Endothelial cell of umbilical vein (primary cell): ENCODE measurements at regions not wholly inside any gene's neighbourhood (a gene's known extent, or its start where the extent isn't known, plus 50 kb on each side); places are given as distances from the start of the nearest gene placed in this dataset.

Experiments used
- BruUV-seq: library from RNA; stranded (reverse); fragments of 400-500 nt; replicated peaks from 2 replicates; lab custom pipeline; 2021; lab: Mats Ljungman, UMichigan
- CTCF ChIA-PET: fragments of 300-600, 350-600 bp; sonication (Branson Sonifier 250); formaldehyde crosslinking; loops from one replicate; lab custom pipeline; 2021; ENCODE audit warnings: antibody characterized with exemption, inconsistent platforms; lab: Charles Lee
- POLR2A ChIA-PET: fragments of 300-600, 350-600 bp; sonication (Branson Sonifier 250); formaldehyde crosslinking; loops from one replicate; lab custom pipeline; 2021; ENCODE audit warnings: antibody characterized with exemption, inconsistent platforms; lab: Charles Lee
- DNase-seq: peaks from one replicate; pipeline ENCODE4 v3.0.0-alpha.2; 2011; ENCODE audit warnings: low read depth, low spot score
- FAIRE-seq: peaks from 2 replicates; lab custom pipeline; 2011; peaks lifted over from hg19 to GRCh38; lab: Jason Lieb, UNC
- H2AFZ ChIP-seq: 2 replicates; pipeline ENCODE4 v1.6.0; 2012; ENCODE audit warnings: low read depth, low read length, control low read depth, inconsistent platforms
- H3K27ac ChIP-seq: 2 replicates; pipeline ENCODE4 v1.5.1; 2011; ENCODE audit warnings: low read depth, mild to moderate bottlenecking, control low read depth, low read length, moderate library complexity; ENCODE audit not compliant: insufficient read depth
- H3K27me3 ChIP-seq, 2 experiments: 2 replicates each; pipeline versions ENCODE4 v1.6.0 to v1.6.1; 2011; ENCODE audit warnings: low read length in 2 of 2, mixed read lengths in 1 of 2; ENCODE audit not compliant: control insufficient read depth in 2 of 2, insufficient read depth in 2 of 2
- H3K36me3 ChIP-seq, 2 experiments: 2 replicates in 1 of 2; 3 replicates in 1 of 2; pipeline ENCODE4 v1.5.1; 2011; ENCODE audit warnings: low read length in 2 of 2, mild to moderate bottlenecking in 1 of 2, moderate library complexity in 1 of 2; ENCODE audit not compliant: control insufficient read depth in 2 of 2, insufficient read depth in 2 of 2; ENCODE audit errors: extremely low read depth in 1 of 2
- H3K4me1 ChIP-seq: 3 replicates; pipeline ENCODE4 v1.5.1; 2011; ENCODE audit warnings: mild to moderate bottlenecking, low read length; ENCODE audit not compliant: control insufficient read depth, insufficient read depth; ENCODE audit errors: extremely low read depth
- H3K4me2 ChIP-seq: 2 replicates; pipeline ENCODE4 v1.6.1; 2011; ENCODE audit warnings: low read length, control low read depth, mixed read lengths; ENCODE audit not compliant: insufficient read depth
- H3K4me3 ChIP-seq, 3 experiments: fragments of 200-600 bp in 1 of 3; sonication (generic), shearing (Covaris generic) in 1 of 3; replicated peaks in 1 of 3; 2 replicates each; pipeline ENCODE4 v1.5.1; 2011 to 2016; ENCODE audit warnings: control low read depth in 3 of 3, low read length in 3 of 3, mild to moderate bottlenecking in 2 of 3, inconsistent platforms in 1 of 3, low read depth in 1 of 3, moderate library complexity in 1 of 3; ENCODE audit not compliant: insufficient read depth in 1 of 3
- H3K79me2 ChIP-seq: 2 replicates; pipeline ENCODE4 v1.6.0; 2012; ENCODE audit warnings: low read length, inconsistent platforms; ENCODE audit not compliant: control insufficient read depth, insufficient read depth
- H3K9ac ChIP-seq: replicated peaks from 2 replicates; pipeline ENCODE3; 2011; ENCODE audit warnings: low read length, control low read depth; ENCODE audit not compliant: insufficient read depth; ENCODE audit errors: extremely low read depth
- H3K9me1 ChIP-seq: replicated peaks from 3 replicates; pipeline ENCODE4 v1.6.0; 2011; ENCODE audit warnings: mild to moderate bottlenecking, low read length; ENCODE audit not compliant: control insufficient read depth, insufficient read depth; ENCODE audit errors: extremely low read depth
- H3K9me3 ChIP-seq: replicated peaks from 2 replicates; pipeline ENCODE4 v1.5.1; 2012; ENCODE audit warnings: low read length, inconsistent platforms; ENCODE audit not compliant: control insufficient read depth, insufficient read depth
- H4K20me1 ChIP-seq: replicated peaks from 2 replicates; pipeline ENCODE3; 2011; ENCODE audit warnings: mild to moderate bottlenecking, low read length; ENCODE audit not compliant: control insufficient read depth, insufficient read depth; ENCODE audit errors: extremely low read depth
- EZH2 ChIP-seq: IDR thresholded peaks from 2 replicates; pipeline ENCODE4 v1.6.1; 2012; ENCODE audit warnings: borderline replicate concordance, low read depth, mild to moderate bottlenecking, moderate library complexity, low read length, inconsistent platforms; ENCODE audit not compliant: severe bottlenecking
- FOS ChIP-seq: IDR thresholded peaks from 2 replicates; pipeline ENCODE4 v1.6.1; 2011; ENCODE audit warnings: mild to moderate bottlenecking, low read length, moderate library complexity, borderline replicate concordance; ENCODE audit not compliant: insufficient read depth
- GATA2 ChIP-seq: IDR thresholded peaks from 2 replicates; pipeline ENCODE4 v1.7.0; 2011; ENCODE audit warnings: low read depth, mild to moderate bottlenecking, moderate library complexity, mixed read lengths, low read length; ENCODE audit not compliant: insufficient read length, insufficient read depth
- JUN ChIP-seq: IDR thresholded peaks from 2 replicates; pipeline ENCODE4 v1.6.1; 2011; ENCODE audit warnings: borderline replicate concordance, low read depth; ENCODE audit not compliant: insufficient read length, insufficient read depth
- MYC ChIP-seq: IDR thresholded peaks from one replicate; pipeline ENCODE4 v1.6.1; 2011; ENCODE audit warnings: mild to moderate bottlenecking, low read depth, low read length
- POLR2A ChIP-seq: IDR thresholded peaks from 2 replicates; pipeline ENCODE4 v1.6.1; 2012; ENCODE audit warnings: low read depth, mild to moderate bottlenecking, control low read depth, low read length
- POLR2AphosphoS5 ChIP-seq: IDR thresholded peaks from 2 replicates; pipeline ENCODE4 v1.6.1; 2012; ENCODE audit warnings: low read depth, mild to moderate bottlenecking, control low read depth, low read length, moderate library complexity; ENCODE audit not compliant: insufficient read depth
- dilution Hi-C: fragments of 300-500 bp; cut with MboI; formaldehyde crosslinking; loops from one replicate; pipeline ENCODE4 v1.15.0; 2019; ENCODE audit warnings: low sequenced_read_pairs; ENCODE audit not compliant: extremely low pct_ligation_motif_present
- intact Hi-C: fragments of 100-400 bp; cut with micrococcal nuclease; formaldehyde crosslinking; loops from one replicate; pipeline ENCODE4 v1.10.0; 2022
- TF ChIP-seq, protein P1 (sequence below): IDR thresholded peaks from 2 replicates; pipeline ENCODE4 v1.6.1; 2011; ENCODE audit not compliant: insufficient read depth, insufficient read length
- TF ChIP-seq, protein P2 (sequence below), 2 donors: IDR thresholded peaks; 1 replicate in 1 of 2; 2 replicates in 1 of 2; pipeline ENCODE4 v1.5.1; 2011; ENCODE audit warnings: low read length in 2 of 2, mild to moderate bottlenecking in 2 of 2, moderate library complexity in 2 of 2, control low read depth in 1 of 2, inconsistent platforms in 1 of 2, low read depth in 1 of 2; ENCODE audit not compliant: insufficient read depth in 1 of 2; ENCODE audit errors: extremely low read depth in 1 of 2

- H3K4me3 ChIP-seq, result no peak overlapping the region
- H3K4me2 ChIP-seq, result no peak overlapping the region
- H3K9me3 ChIP-seq, result no peaks in the 10 kb centered on the region
- dilution Hi-C loops, result no loop called here
- no peaks in the 10 kb centered on the region for H3K27me3 ChIP-seq
- intact Hi-C loops, result no loop called here
- H3K27ac ChIP-seq, result no peak overlapping the region
- CTCF ChIA-PET, result no interaction called here
- no peaks in the 10 kb centered on the region for H3K36me3 ChIP-seq
- TF ChIP-seq POLR2AphosphoS5 (no peak), MYC (no peak), POLR2A (no peak), GATA2 (no peak), FOS (no peak), JUN (no peak), EZH2 (no peak)
- TF ChIP-seq, protein P1, sequence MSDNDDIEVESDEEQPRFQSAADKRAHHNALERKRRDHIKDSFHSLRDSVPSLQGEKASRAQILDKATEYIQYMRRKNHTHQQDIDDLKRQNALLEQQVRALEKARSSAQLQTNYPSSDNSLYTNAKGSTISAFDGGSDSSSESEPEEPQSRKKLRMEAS, result no peak
- TF ChIP-seq, protein P2, sequence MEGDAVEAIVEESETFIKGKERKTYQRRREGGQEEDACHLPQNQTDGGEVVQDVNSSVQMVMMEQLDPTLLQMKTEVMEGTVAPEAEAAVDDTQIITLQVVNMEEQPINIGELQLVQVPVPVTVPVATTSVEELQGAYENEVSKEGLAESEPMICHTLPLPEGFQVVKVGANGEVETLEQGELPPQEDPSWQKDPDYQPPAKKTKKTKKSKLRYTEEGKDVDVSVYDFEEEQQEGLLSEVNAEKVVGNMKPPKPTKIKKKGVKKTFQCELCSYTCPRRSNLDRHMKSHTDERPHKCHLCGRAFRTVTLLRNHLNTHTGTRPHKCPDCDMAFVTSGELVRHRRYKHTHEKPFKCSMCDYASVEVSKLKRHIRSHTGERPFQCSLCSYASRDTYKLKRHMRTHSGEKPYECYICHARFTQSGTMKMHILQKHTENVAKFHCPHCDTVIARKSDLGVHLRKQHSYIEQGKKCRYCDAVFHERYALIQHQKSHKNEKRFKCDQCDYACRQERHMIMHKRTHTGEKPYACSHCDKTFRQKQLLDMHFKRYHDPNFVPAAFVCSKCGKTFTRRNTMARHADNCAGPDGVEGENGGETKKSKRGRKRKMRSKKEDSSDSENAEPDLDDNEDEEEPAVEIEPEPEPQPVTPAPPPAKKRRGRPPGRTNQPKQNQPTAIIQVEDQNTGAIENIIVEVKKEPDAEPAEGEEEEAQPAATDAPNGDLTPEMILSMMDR (IDR thresholded peaks at IDR 0.05; ENCODE audit: extremely low read depth in 1 of 2, insufficient read depth in 1 of 2, low read depth in 1 of 2, low read length in 2 of 2), result no peak
- BruUV-seq, result no TSS peak
- H3K79me2 ChIP-seq, result no peaks in the 10 kb centered on the region
- H2AFZ ChIP-seq, result no peak overlapping the region
- no peak for DNase-seq
- FAIRE-seq, result no peak
- H3K9ac ChIP-seq, result no peak overlapping the region
- H3K4me1 ChIP-seq, result no peaks in the 10 kb centered on the region
- no peaks in the 10 kb centered on the region for H3K9me1 ChIP-seq
- H4K20me1 ChIP-seq, result no peaks in the 10 kb centered on the region
- POLR2A ChIA-PET, result interaction anchor here (0.6 kb wide), 1 partner anchor 833 kb away, joined by 4 read pairs; no protein-coding TSS in a partner anchor
These were observed 279.8 kb downstream of the EIPR1 start for GRCh38 chr2:3097804-3098203.
